ENCODE measurements at regions not wholly inside any gene's neighbourhood (a gene's known extent, or its start where the extent isn't known, plus 50 kb on each side); places are given as distances from the start of the nearest gene placed in this dataset.

GRCh38 chr5:124858612-124859011 is 112.2 kb upstream of the ZNF608 start:
- ChIA-PET CTCF (interaction anchor here (0.9 kb wide), 1 partner anchor 109 kb away, joined by 3 read pairs; no protein-coding TSS in a partner anchor), POLR2A (interaction anchor here (0.9 to 1.8 kb wide), 5 partner anchors 9 to 147 kb away, joined by 3 to 12 read pairs (median 11); no protein-coding TSS in a partner anchor)
- Mint-ChIP-seq H3K4me3 (no peak overlapping the region), H3K36me3 (ENCODE audit: low read depth) (no peaks in the 10 kb centered on the region), H3K27ac (peak overlapping the region; percentile 46), H3K9me3 (no peaks in the 10 kb centered on the region), H3K27me3 (no peaks in the 10 kb centered on the region), H3K4me1 (peaks cover 17% of the 10 kb centered on the region)
- DNase-seq (no peak), ATAC-seq (ENCODE audit: low read depth) (peak; percentile 12)
- no peak for TF ChIP-seq CTCF (IDR thresholded peaks at IDR 0.05)
- intact Hi-C loops (cut with micrococcal nuclease): no loop called here

GRCh38 chr5:124859027-124859426 is 112.6 kb upstream of the ZNF608 start:
- H3K4me1 Mint-ChIP-seq: peaks cover 17% of the 10 kb centered on the region

DNA sequence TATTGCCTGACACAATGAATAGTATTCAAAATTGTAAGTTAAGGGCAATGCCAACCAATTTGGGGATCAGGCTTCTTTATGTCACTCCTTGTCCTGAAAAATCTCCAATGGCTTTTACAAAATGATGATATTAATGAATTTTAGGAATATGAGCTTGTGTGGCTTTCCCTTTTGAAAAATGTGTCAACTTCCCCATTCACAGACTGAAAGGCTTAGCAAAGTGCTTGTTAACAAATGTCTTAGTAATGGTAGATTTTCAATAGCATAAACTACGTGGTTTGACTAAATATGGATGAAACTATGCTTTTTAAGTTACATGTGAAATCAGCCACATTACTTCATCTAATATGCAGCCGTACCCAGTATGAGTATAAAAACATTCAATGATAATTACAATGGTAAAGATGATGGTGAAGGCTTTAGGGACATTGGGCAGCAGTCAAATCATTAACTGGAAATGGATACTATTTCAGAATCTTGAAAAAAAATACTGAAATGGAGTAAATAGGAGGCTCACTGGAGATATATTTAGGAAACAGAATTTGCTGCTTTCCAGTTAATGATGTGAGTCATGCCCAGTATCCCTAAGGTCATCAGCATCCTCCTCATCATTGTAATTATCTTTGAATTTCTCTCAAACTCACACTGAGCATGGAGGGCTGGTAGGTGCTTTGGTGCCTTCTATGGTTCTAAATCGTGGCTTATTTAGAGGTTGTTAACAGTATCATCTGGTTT is 113.3 kb upstream of the ZNF608 start:
- intact Hi-C loops (cut with micrococcal nuclease): no loop called here
- no peak for TF ChIP-seq CTCF (IDR thresholded peaks at IDR 0.05)
- Mint-ChIP-seq H3K9me3 (no peaks in the 10 kb centered on the region), H3K36me3 (ENCODE audit: low read depth) (no peaks in the 10 kb centered on the region), H3K27ac (no peak overlapping the region), H3K4me1 (peaks cover 17% of the 10 kb centered on the region), H3K4me3 (no peak overlapping the region), H3K27me3 (no peaks in the 10 kb centered on the region)
- DNase-seq: no peak
- no peak for ATAC-seq (ENCODE audit: low read depth)
- ChIA-PET CTCF (no interaction called here), POLR2A (interaction anchor here (1.2 to 1.8 kb wide), 3 partner anchors 11 to 112 kb away, joined by 11 to 12 read pairs (median 12); no protein-coding TSS in a partner anchor)

More at GRCh38 chr5:124859027-124859426, 112.6 kb upstream of the ZNF608 start:
- Mint-ChIP-seq H3K27me3 (no peaks in the 10 kb centered on the region), H3K36me3 (ENCODE audit: low read depth) (no peaks in the 10 kb centered on the region), H3K27ac (peak overlapping the region; percentile 46), H3K4me3 (no peak overlapping the region), H3K9me3 (no peaks in the 10 kb centered on the region)
- DNase-seq (peak; percentile 26), ATAC-seq (ENCODE audit: low read depth) (peak; percentile 95)
- CTCF ChIA-PET: interaction anchor here (0.9 kb wide), 1 partner anchor 109 kb away, joined by 3 read pairs; no protein-coding TSS in a partner anchor
- POLR2A ChIA-PET: interaction anchor here (0.9 to 1.8 kb wide), 5 partner anchors 10 to 147 kb away, joined by 3 to 12 read pairs (median 11); no protein-coding TSS in a partner anchor
- no peak for TF ChIP-seq CTCF (IDR thresholded peaks at IDR 0.05)
- intact Hi-C loops (cut with micrococcal nuclease): no loop called here

DNA sequence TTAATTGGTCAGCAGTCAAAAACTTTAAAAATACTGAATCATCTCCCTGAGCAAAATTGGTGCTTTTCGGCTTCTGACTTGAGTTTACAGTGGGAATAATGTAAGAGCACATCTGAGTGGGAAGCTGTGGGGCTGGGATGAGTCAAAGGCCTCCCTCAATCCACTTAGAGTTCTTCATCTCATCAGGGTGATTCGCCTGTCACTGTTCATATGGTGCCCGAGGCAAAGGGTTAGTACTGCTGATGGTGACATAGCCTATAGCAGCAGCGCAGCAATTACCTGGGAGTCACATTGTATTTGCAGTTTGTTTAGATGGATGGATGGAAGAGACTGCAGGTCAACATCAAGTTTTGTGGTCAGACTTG is 113.8 kb upstream of the ZNF608 start:
- intact Hi-C loops (cut with micrococcal nuclease): no loop called here
- H3K4me3 Mint-ChIP-seq: no peak overlapping the region
- no peaks in the 10 kb centered on the region for H3K36me3 Mint-ChIP-seq (ENCODE audit: low read depth)
- peak overlapping the region; percentile 24 for H3K27ac Mint-ChIP-seq
- no peaks in the 10 kb centered on the region for H3K27me3 Mint-ChIP-seq
- CTCF ChIA-PET: no interaction called here
- peaks cover 17% of the 10 kb centered on the region for H3K4me1 Mint-ChIP-seq
- no peak for ATAC-seq (ENCODE audit: low read depth)
- POLR2A ChIA-PET: interaction anchor here (0.7 kb wide), 1 partner anchor 11 kb away, joined by 3 read pairs; no protein-coding TSS in a partner anchor
- H3K9me3 Mint-ChIP-seq: no peaks in the 10 kb centered on the region
- no peak for TF ChIP-seq CTCF (IDR thresholded peaks at IDR 0.05)
- DNase-seq: no peak

DNA sequence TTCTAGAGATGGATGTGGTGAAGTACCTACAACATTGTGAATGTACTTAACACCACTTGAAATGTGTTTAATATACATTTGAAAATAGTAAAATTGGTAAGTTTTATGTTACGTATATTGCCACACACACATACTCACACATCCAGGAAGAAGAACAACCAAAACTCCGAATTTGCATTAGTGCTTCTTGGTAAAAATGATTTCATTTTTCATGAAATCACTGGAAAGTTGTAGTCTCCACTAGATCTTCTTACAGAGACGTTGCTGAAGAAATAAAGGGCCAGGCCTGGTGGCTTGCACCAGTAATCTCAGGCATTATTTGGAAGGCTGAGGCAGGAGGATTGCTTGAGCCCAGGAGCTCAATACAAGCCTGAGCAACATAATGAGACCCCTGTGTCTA is 118.6 kb upstream of the ZNF608 start:
- H3K4me1 Mint-ChIP-seq: peaks cover 19% of the 10 kb centered on the region
- CTCF ChIA-PET: no interaction called here
- no peak for DNase-seq
- no peaks in the 10 kb centered on the region for H3K27me3 Mint-ChIP-seq
- ATAC-seq (ENCODE audit: low read depth): no peak
- POLR2A ChIA-PET: interaction anchor here (0.7 kb wide), 1 partner anchor 120 kb away, joined by 3 read pairs; no protein-coding TSS in a partner anchor
- no peaks in the 10 kb centered on the region for H3K9me3 Mint-ChIP-seq
- intact Hi-C loops (cut with micrococcal nuclease): no loop called here
- TF ChIP-seq CTCF (IDR thresholded peaks at IDR 0.05): no peak
- no peak overlapping the region for H3K4me3 Mint-ChIP-seq
- no peak overlapping the region for H3K27ac Mint-ChIP-seq
- H3K36me3 Mint-ChIP-seq (ENCODE audit: low read depth): no peaks in the 10 kb centered on the region
